GM23338 (cell line): ENCODE measurements at regions not wholly inside any gene's neighbourhood (a gene's known extent, or its start where the extent isn't known, plus 50 kb on each side); places are given as distances from the start of the nearest gene placed in this dataset.

Experiments
- ATAC-seq: fragments of 200-7000 bp; cut with Tn5 transposase; 3 replicates; pipeline ENCODE4 v1.9.1; 2020
- DNase-seq: peaks from one replicate; pipeline ENCODE4 v3.0.0-alpha.2; 2015; ENCODE audit warnings: low spot score
- H2AFZ ChIP-seq: fragments of 200-600 bp; sonication (generic); 2 replicates; pipeline ENCODE4 v1.8.0; 2016; ENCODE audit warnings: antibody characterized with exemption, mild to moderate bottlenecking, moderate library complexity
- H3F3A ChIP-seq: fragments of 200-600 bp; sonication (generic); replicated peaks from 2 replicates; pipeline ENCODE4 v1.8.0; 2017; ENCODE audit warnings: antibody characterized with exemption, mixed run types, low read depth
- H3K27ac ChIP-seq: fragments of 200-600 bp; sonication (generic); 2 replicates; pipeline ENCODE4 v1.6.1; 2016; ENCODE audit warnings: low read depth
- H3K27me3 ChIP-seq: fragments of 200-600 bp; sonication (generic); 2 replicates; pipeline ENCODE4 v1.8.0; 2016; ENCODE audit warnings: mild to moderate bottlenecking, mixed run types, moderate library complexity; ENCODE audit not compliant: insufficient read depth
- H3K36me3 ChIP-seq: fragments of 200-600 bp; sonication (generic); 2 replicates; pipeline ENCODE4 v1.8.0; 2016; ENCODE audit warnings: mild to moderate bottlenecking; ENCODE audit not compliant: insufficient read depth
- H3K4me1 ChIP-seq: fragments of 200-600 bp; sonication (generic); 2 replicates; pipeline ENCODE4 v1.8.0; 2016; ENCODE audit warnings: mild to moderate bottlenecking, moderate library complexity; ENCODE audit not compliant: insufficient read depth
- H3K4me2 ChIP-seq: fragments of 200-600 bp; sonication (generic); 2 replicates; pipeline ENCODE4 v1.7.1; 2017; ENCODE audit warnings: mixed run types
- H3K4me3 ChIP-seq: fragments of 200-600 bp; sonication (generic); 2 replicates; pipeline ENCODE4 v1.6.1; 2016; ENCODE audit warnings: mixed run types
- H3K79me2 ChIP-seq: fragments of 200-600 bp; sonication (generic); replicated peaks from 2 replicates; pipeline ENCODE4 v1.8.0; 2017; ENCODE audit warnings: mild to moderate bottlenecking; ENCODE audit not compliant: insufficient read depth
- H3K9me2 ChIP-seq: fragments of 200-600 bp; sonication (generic); 2 replicates; pipeline ENCODE4 v1.8.0; 2017; ENCODE audit not compliant: insufficient read depth
- H4K20me1 ChIP-seq: fragments of 200-600 bp; sonication (generic); replicated peaks from 2 replicates; pipeline ENCODE4 v1.8.0; 2017; ENCODE audit warnings: mild to moderate bottlenecking; ENCODE audit not compliant: insufficient read depth
- H3K27ac Mint-ChIP-seq: 2 replicates; pipeline ENCODE4 v1.8.0; 2020; ENCODE audit warnings: inconsistent platforms, mild to moderate bottlenecking, moderate library complexity, mixed read lengths
- H3K27me3 Mint-ChIP-seq: 3 replicates; pipeline ENCODE4 v1.8.0; 2022; ENCODE audit warnings: low read depth, mild to moderate bottlenecking, moderate library complexity, mixed read lengths, inconsistent platforms; ENCODE audit not compliant: insufficient read depth, poor library complexity
- H3K36me3 Mint-ChIP-seq: 3 replicates; pipeline ENCODE4 v1.8.0; 2021; ENCODE audit warnings: low read depth, mild to moderate bottlenecking, inconsistent platforms, moderate library complexity, mixed read lengths
- H3K4me1 Mint-ChIP-seq: 3 replicates; pipeline ENCODE4 v1.8.0; 2020; ENCODE audit warnings: mild to moderate bottlenecking, inconsistent platforms, mixed read lengths
- H3K4me3 Mint-ChIP-seq: 3 replicates; pipeline ENCODE4 v1.8.0; 2021; ENCODE audit warnings: moderate library complexity, mild to moderate bottlenecking, inconsistent platforms, mixed read lengths
- H3K9me3 Mint-ChIP-seq: 3 replicates; pipeline ENCODE4 v1.8.0; 2020; ENCODE audit warnings: moderate library complexity, mild to moderate bottlenecking, inconsistent platforms, mixed read lengths
- CREB1 ChIP-seq: fragments of 250-450 bp; sonication (Bioruptor Pico); IDR thresholded peaks from 2 replicates; pipeline ENCODE4 v1.5.0; 2020; ENCODE audit warnings: low read depth, mild to moderate bottlenecking, moderate library complexity
- EZH2 ChIP-seq: fragments of 200-600 bp; sonication (generic); IDR thresholded peaks from one replicate; pipeline ENCODE4 v1.8.0; 2017; ENCODE audit warnings: antibody characterized with exemption, mild to moderate bottlenecking, low read depth; ENCODE audit not compliant: unreplicated experiment
- POLR2AphosphoS5 ChIP-seq: IDR thresholded peaks from 2 replicates; pipeline ENCODE4 v1.6.1; 2016; ENCODE audit warnings: antibody characterized with exemption, low read depth
- ZNF114 ChIP-seq: fragments of 250-450 bp; sonication (Bioruptor Pico); IDR thresholded peaks from 2 replicates; pipeline ENCODE4 v1.5.0; 2020; ENCODE audit warnings: mild to moderate bottlenecking, moderate library complexity
- ZNF331 ChIP-seq: fragments of 250-450 bp; sonication (Bioruptor Pico); IDR thresholded peaks from 2 replicates; pipeline ENCODE4 v1.5.0; 2020; ENCODE audit warnings: low read depth, mild to moderate bottlenecking, moderate library complexity
- ZNF462 ChIP-seq: fragments of 250-450 bp; sonication (Bioruptor Pico); IDR thresholded peaks from 2 replicates; pipeline ENCODE4 v1.5.0; 2020; ENCODE audit warnings: mild to moderate bottlenecking, moderate library complexity
- TF ChIP-seq, protein P1 (sequence below), 2 experiments: fragments of 200-600 bp in 1 of 2; sonication (generic) in 1 of 2; conservative IDR thresholded peaks; 2 replicates each; pipeline versions ENCODE4 v1.5.1 to v1.6.1; 2016 to 2017; ENCODE audit warnings: antibody characterized with exemption in 2 of 2, low read depth in 2 of 2, mild to moderate bottlenecking in 2 of 2, moderate library complexity in 1 of 2
- TF ChIP-seq, protein P2 (sequence below): IDR thresholded peaks from 2 replicates; pipeline ENCODE4 v1.6.1; 2016; ENCODE audit warnings: antibody characterized with exemption

DNA sequence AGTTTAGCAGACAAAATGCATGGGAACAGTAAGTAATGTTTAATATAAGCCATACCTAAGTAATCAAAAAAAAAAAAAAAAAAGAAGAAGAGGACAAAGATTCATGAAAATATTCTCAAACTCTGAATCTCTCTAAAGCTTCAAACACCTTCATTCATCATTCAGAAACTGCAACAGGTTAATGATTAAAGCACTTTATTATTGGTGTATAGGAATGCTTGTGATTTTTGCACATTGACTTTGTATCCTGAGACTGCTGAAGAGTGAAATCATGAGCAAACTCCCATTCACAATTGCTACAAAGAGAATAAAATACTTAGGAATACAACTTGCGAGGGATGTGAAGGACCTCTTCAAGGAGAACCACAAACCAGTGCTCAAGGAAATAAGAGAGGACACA lies 278.4 kb upstream of the DCN start:
- no peaks in the 10 kb centered on the region for H3F3A ChIP-seq
- TF ChIP-seq ZNF462 (CRISPR knock-in tag) (no peak), POLR2AphosphoS5 (no peak), ZNF331 (CRISPR knock-in tag) (no peak), EZH2 (no peak), ZNF114 (CRISPR knock-in tag) (no peak)
- no peak overlapping the region for H3K4me3 ChIP-seq
- H3K36me3 ChIP-seq = no peaks in the 10 kb centered on the region
- no peak overlapping the region for H3K27ac Mint-ChIP-seq
- H3K4me2 ChIP-seq = no peak overlapping the region
- ATAC-seq (no peak), DNase-seq (no peak)
- no peaks in the 10 kb centered on the region for H3K4me1 ChIP-seq
- H3K27me3 Mint-ChIP-seq = peaks cover 2% of the 10 kb centered on the region
- H3K4me3 Mint-ChIP-seq = no peak overlapping the region
- no peaks in the 10 kb centered on the region for H3K27me3 ChIP-seq
- H4K20me1 ChIP-seq = no peaks in the 10 kb centered on the region
- H3K27ac ChIP-seq = no peak overlapping the region
- H3K79me2 ChIP-seq = no peaks in the 10 kb centered on the region
- H3K9me2 ChIP-seq = peaks cover 13% of the 10 kb centered on the region
- no peak overlapping the region for H2AFZ ChIP-seq
- no peaks in the 10 kb centered on the region for H3K36me3 Mint-ChIP-seq
- no peaks in the 10 kb centered on the region for H3K4me1 Mint-ChIP-seq
- no peaks in the 10 kb centered on the region for H3K9me3 Mint-ChIP-seq

- peaks cover 13% of the 10 kb centered on the region for H3K9me2 ChIP-seq
- H3K4me2 ChIP-seq = no peak overlapping the region
- no peaks in the 10 kb centered on the region for H3F3A ChIP-seq
- Mint-ChIP-seq H3K9me3 (no peaks in the 10 kb centered on the region), H3K36me3 (no peaks in the 10 kb centered on the region), H3K27ac (no peak overlapping the region), H3K4me3 (no peak overlapping the region), H3K27me3 (peaks cover 2% of the 10 kb centered on the region), H3K4me1 (no peaks in the 10 kb centered on the region)
- H3K36me3 ChIP-seq = no peaks in the 10 kb centered on the region
- no peak overlapping the region for H3K27ac ChIP-seq
- no peak for ATAC-seq
- no peak overlapping the region for H2AFZ ChIP-seq
- no peaks in the 10 kb centered on the region for H3K4me1 ChIP-seq
- no peaks in the 10 kb centered on the region for H3K27me3 ChIP-seq
- TF ChIP-seq, protein P1, sequence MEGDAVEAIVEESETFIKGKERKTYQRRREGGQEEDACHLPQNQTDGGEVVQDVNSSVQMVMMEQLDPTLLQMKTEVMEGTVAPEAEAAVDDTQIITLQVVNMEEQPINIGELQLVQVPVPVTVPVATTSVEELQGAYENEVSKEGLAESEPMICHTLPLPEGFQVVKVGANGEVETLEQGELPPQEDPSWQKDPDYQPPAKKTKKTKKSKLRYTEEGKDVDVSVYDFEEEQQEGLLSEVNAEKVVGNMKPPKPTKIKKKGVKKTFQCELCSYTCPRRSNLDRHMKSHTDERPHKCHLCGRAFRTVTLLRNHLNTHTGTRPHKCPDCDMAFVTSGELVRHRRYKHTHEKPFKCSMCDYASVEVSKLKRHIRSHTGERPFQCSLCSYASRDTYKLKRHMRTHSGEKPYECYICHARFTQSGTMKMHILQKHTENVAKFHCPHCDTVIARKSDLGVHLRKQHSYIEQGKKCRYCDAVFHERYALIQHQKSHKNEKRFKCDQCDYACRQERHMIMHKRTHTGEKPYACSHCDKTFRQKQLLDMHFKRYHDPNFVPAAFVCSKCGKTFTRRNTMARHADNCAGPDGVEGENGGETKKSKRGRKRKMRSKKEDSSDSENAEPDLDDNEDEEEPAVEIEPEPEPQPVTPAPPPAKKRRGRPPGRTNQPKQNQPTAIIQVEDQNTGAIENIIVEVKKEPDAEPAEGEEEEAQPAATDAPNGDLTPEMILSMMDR (conservative IDR thresholded peaks at IDR 0.05; ENCODE audit: low read depth in 2 of 2) = no peak
- TF ChIP-seq ZNF331 (CRISPR knock-in tag) (no peak), EZH2 (no peak), CREB1 (CRISPR knock-in tag) (no peak)
- TF ChIP-seq, protein P2, sequence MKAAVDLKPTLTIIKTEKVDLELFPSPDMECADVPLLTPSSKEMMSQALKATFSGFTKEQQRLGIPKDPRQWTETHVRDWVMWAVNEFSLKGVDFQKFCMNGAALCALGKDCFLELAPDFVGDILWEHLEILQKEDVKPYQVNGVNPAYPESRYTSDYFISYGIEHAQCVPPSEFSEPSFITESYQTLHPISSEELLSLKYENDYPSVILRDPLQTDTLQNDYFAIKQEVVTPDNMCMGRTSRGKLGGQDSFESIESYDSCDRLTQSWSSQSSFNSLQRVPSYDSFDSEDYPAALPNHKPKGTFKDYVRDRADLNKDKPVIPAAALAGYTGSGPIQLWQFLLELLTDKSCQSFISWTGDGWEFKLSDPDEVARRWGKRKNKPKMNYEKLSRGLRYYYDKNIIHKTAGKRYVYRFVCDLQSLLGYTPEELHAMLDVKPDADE = no peak
- H4K20me1 ChIP-seq = no peaks in the 10 kb centered on the region
- H3K79me2 ChIP-seq = no peaks in the 10 kb centered on the region
- DNase-seq = no peak
- H3K4me3 ChIP-seq = no peak overlapping the region
These were observed 277.9 kb upstream of the DCN start for GRCh38 chr12:91460469-91460868.
